T-helper 17 cell (primary cell): ENCODE measurements at regions not wholly inside any gene's neighbourhood (a gene's known extent, or its start where the extent isn't known, plus 50 kb on each side); places are given as distances from the start of the nearest gene placed in this dataset.
"Not testable (repeated sequence)": the region's sequence is repeated elsewhere in the genome, so short reads cannot be mapped to it uniquely, and the experiment has no call there.

Experiments
- ATAC-seq: fragments of 150-1000 bp; cut with Tn5 transposase; 2 replicates; pipeline ENCODE4 v1.10.0; 2021; ENCODE audit warnings: mild to moderate bottlenecking, moderate library complexity
- DNase-seq, 3 donors: peaks; one replicate each; pipeline versions ENCODE4 v3.0.0 to v3.0.0-alpha.2; 2020 to 2021
- H3K9me3 ChIP-seq: one replicate; pipeline ENCODE4 v1.7.0; 2013; ENCODE audit warnings: low read length, mild to moderate bottlenecking; ENCODE audit not compliant: control insufficient read depth, poor library complexity, severe bottlenecking
- H3K27ac Mint-ChIP-seq: one replicate; pipeline ENCODE4 v1.8.0; 2022; ENCODE audit warnings: mild to moderate bottlenecking, moderate library complexity, mixed read lengths
- H3K27me3 Mint-ChIP-seq: one replicate; pipeline ENCODE4 v1.8.0; 2022; ENCODE audit warnings: mixed read lengths
- H3K36me3 Mint-ChIP-seq: one replicate; pipeline ENCODE4 v1.8.0; 2022; ENCODE audit warnings: low read depth, mixed read lengths
- H3K4me1 Mint-ChIP-seq: one replicate; pipeline ENCODE4 v1.8.0; 2022; ENCODE audit warnings: mild to moderate bottlenecking, mixed read lengths
- H3K4me3 Mint-ChIP-seq: one replicate; pipeline ENCODE4 v1.8.0; 2022; ENCODE audit warnings: mild to moderate bottlenecking, moderate library complexity, mixed read lengths

- not testable (repeated sequence) for H3K4me1 Mint-ChIP-seq, H3K36me3 Mint-ChIP-seq, H3K9me3 ChIP-seq, H3K27ac Mint-ChIP-seq, H3K27me3 Mint-ChIP-seq, DNase-seq, H3K4me3 Mint-ChIP-seq
- peak; percentile 100 for ATAC-seq
Observed at GRCh38 chr9:63781390-63781789, 1503.6 kb downstream of the FOXD4L5 start.

- not testable (repeated sequence) for H3K27me3 Mint-ChIP-seq, H3K36me3 Mint-ChIP-seq, H3K9me3 ChIP-seq, H3K4me3 Mint-ChIP-seq, H3K27ac Mint-ChIP-seq, ATAC-seq, DNase-seq, H3K4me1 Mint-ChIP-seq
Observed at GRCh38 chr9:63776220-63776619, 1508.8 kb downstream of the FOXD4L5 start.

- H3K27ac Mint-ChIP-seq, H3K9me3 ChIP-seq, H3K27me3 Mint-ChIP-seq, H3K36me3 Mint-ChIP-seq, H3K4me1 Mint-ChIP-seq, ATAC-seq, DNase-seq, H3K4me3 Mint-ChIP-seq: not testable (repeated sequence)
Observed at GRCh38 chr9:63775092-63775426, 1510.0 kb downstream of the FOXD4L5 start.

GRCh38 chr9:63774369-63775091 is 1510.5 kb downstream of the FOXD4L5 start:
- DNase-seq, H3K9me3 ChIP-seq, ATAC-seq, H3K27me3 Mint-ChIP-seq, H3K36me3 Mint-ChIP-seq, H3K27ac Mint-ChIP-seq, H3K4me1 Mint-ChIP-seq, H3K4me3 Mint-ChIP-seq: not testable (repeated sequence)

DNA sequence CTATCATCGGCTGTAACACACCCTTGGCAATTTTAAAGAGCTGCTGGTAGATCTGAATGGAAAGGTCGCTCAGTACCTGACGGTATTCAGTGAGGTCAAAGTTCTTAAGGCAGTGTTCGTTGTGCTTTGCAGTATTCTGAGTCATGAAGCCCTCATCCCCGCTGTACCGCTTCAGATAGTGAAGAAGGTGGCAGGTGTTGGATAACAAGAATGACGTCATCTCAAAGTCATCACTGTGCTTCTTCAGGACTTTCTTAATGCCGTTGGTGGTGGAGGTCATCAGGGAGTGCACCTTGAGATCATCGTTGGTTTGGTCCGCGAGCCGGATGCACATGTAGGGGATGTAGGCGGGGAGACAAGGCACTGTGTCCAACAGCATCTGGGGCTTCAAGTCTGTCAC is 1522.8 kb downstream of the FOXD4L5 start:
- H3K36me3 Mint-ChIP-seq, ATAC-seq, DNase-seq, H3K27ac Mint-ChIP-seq, H3K4me3 Mint-ChIP-seq, H3K9me3 ChIP-seq, H3K4me1 Mint-ChIP-seq, H3K27me3 Mint-ChIP-seq: not testable (repeated sequence)

DNA sequence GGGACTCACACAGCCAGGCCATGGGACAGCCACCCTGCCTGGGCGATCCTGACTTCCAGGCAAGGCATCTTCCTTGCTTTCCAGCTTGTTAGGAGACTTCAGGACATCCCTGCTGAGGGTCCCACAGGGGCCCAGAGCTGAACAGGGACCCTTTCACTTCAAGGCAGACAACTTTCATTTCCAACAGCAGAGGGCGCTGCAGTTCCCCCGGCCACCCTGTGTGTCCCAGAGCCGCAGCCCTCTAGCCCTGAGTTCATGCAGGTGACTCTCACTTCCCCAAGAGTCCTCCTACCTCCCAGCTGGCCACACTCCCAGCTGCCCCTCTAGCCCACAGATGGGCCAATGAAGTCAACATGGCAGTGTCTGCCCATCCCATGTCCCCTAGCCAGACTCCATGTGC is 1556.0 kb downstream of the FOXD4L5 start:
- H3K4me1 Mint-ChIP-seq, H3K36me3 Mint-ChIP-seq, H3K27me3 Mint-ChIP-seq, H3K9me3 ChIP-seq, H3K4me3 Mint-ChIP-seq, DNase-seq, H3K27ac Mint-ChIP-seq, ATAC-seq: not testable (repeated sequence)

DNA sequence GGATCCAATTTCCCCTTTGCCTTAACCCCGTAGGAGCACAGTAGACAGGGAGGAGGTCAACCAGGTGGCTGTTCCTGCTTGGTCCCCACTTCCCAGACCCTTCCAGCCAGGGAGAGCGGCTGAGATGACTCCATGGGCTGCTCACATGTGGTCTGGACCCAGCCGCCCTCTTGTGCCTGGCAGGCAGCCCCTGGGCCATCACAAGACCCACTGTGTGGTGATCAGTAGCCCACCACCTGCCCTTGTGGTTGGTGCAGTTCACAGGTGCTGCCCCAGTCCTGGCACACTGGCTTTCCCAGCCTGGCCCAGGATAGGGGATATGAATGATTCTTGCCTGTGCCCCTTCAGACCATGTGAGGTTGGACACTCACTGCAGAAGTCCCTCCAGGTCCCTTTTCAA is 1556.7 kb downstream of the FOXD4L5 start:
- Mint-ChIP-seq H3K36me3 (no peaks in the 10 kb centered on the region), H3K27me3 (no peaks in the 10 kb centered on the region), H3K4me1 (no peaks in the 10 kb centered on the region), H3K27ac (no peak overlapping the region), H3K4me3 (no peak overlapping the region)
- DNase-seq (no peak), ATAC-seq (no peak)
- H3K9me3 ChIP-seq: no peaks in the 10 kb centered on the region

DNA sequence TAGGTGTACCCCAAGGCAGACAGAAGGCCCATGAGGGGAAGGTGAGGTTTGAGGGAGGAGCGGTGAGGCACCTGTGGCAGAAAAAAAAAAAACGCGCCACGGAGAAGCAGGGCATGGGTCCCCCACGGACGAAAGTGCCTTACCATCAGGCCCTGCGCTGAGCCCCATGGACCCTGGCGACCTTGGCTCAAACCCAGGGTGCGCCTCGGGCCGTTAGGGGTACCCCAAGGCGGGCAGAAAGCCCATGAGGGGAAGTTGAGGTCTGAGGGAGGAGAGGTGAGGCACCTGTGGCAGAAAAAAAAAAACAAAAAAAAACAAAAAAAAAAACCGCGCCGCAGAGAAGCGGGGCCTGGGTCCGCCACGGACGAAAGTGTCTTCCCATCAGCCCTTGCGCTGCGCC is 1576.7 kb downstream of the FOXD4L5 start:
- DNase-seq, H3K9me3 ChIP-seq, H3K4me3 Mint-ChIP-seq, H3K4me1 Mint-ChIP-seq, H3K27me3 Mint-ChIP-seq, H3K36me3 Mint-ChIP-seq, ATAC-seq, H3K27ac Mint-ChIP-seq: not testable (repeated sequence)

DNA sequence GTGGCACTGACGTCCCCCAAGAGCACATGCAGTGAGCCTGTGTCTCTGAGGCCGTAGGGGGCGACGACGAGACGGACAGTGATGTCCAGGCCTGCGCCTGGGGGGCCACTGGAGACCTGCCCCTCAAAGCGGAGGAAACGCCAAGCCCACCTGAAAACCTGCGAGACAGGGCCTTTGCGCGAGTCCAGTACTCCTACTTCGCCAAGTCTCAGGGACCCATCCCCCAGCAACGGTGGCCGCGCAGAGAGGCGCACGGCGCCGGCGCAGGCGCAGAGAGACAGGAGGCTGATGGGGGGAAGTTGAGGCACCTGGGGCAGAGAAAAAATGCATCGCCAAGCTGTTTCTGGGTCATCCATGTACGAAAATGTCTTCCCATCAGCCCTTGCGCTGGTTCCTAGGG is 1580.6 kb downstream of the FOXD4L5 start:
- not testable (repeated sequence) for H3K4me3 Mint-ChIP-seq, DNase-seq, H3K9me3 ChIP-seq, H3K27ac Mint-ChIP-seq, ATAC-seq, H3K27me3 Mint-ChIP-seq, H3K4me1 Mint-ChIP-seq, H3K36me3 Mint-ChIP-seq

- H3K27me3 Mint-ChIP-seq, H3K27ac Mint-ChIP-seq, H3K4me1 Mint-ChIP-seq, H3K9me3 ChIP-seq, H3K4me3 Mint-ChIP-seq, H3K36me3 Mint-ChIP-seq, ATAC-seq: not testable (repeated sequence)
- DNase-seq: peak in 2 of 3 donors; percentile 14 to 17
Observed at GRCh38 chr9:63703670-63704069, 1581.3 kb downstream of the FOXD4L5 start.

DNA sequence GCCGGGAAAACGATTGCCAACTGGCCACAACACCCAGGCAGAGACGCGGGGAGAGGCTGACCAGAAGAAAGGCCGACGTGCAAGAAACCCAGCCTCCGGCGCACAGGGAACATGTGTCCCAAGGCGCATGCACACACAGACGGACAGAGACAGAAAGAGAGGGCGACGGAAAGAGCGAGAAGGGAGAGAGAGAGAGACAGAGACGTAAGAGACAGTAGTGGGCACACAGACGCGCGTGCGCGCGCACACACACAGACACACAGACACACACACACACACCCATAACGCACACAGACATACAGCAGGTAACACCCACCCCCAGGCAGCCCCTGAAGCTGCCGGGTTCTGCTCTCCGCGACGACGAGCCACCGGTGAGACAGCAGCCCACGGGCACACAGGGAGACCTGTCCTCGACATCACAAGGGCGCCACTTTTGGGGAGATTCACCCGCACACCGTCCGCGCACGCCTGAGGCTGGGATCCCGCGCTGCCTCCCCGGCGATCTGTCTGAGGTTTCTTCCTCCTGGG is 1581.8 kb downstream of the FOXD4L5 start:
- DNase-seq, H3K4me3 Mint-ChIP-seq, H3K4me1 Mint-ChIP-seq, H3K27ac Mint-ChIP-seq, H3K9me3 ChIP-seq, ATAC-seq, H3K36me3 Mint-ChIP-seq, H3K27me3 Mint-ChIP-seq: not testable (repeated sequence)
